ENCODE measurements at regions not wholly inside any gene's neighbourhood (a gene's known extent, or its start where the extent isn't known, plus 50 kb on each side); places are given as distances from the start of the nearest gene placed in this dataset.

- H4K20me1 ChIP-seq (replicated peaks in 1 of 2; ENCODE audit: control insufficient read depth in 1 of 2, insufficient read depth in 2 of 2, low read length in 2 of 2), result no peaks in the 10 kb centered on the region
- POLR2A ChIA-PET (ENCODE audit: partially characterized antibody), result no interaction called here
- TF ChIP-seq NANOG (IDR thresholded peaks at IDR 0.05; ENCODE audit: insufficient read depth, low read depth, low read length, poor library complexity, severe bottlenecking), result no peak
- no peak for TF ChIP-seq SP1 (IDR thresholded peaks at IDR 0.05; ENCODE audit: low read depth, low read length)
- no peak for TF ChIP-seq JUND (IDR thresholded peaks at IDR 0.05; ENCODE audit: low read length)
- no peak for TF ChIP-seq HDAC6 (IDR thresholded peaks at IDR 0.05; ENCODE audit: low read depth, low read length)
- TF ChIP-seq JUN (IDR thresholded peaks at IDR 0.05; ENCODE audit: low read depth, low read length), result no peak
- no peak for TF ChIP-seq SIRT6 (IDR thresholded peaks at IDR 0.05; ENCODE audit: low read length)
- no peak for TF ChIP-seq SRF (IDR thresholded peaks at IDR 0.05; ENCODE audit: low read depth, low read length)
- no peak for TF ChIP-seq SIX5 (IDR thresholded peaks at IDR 0.05; ENCODE audit: low read depth, low read length)
- TF ChIP-seq KDM5A (IDR thresholded peaks at IDR 0.05; ENCODE audit: low read length), result no peak
- TF ChIP-seq BACH1 (IDR thresholded peaks at IDR 0.05; ENCODE audit: low read length), result no peak
- TF ChIP-seq PHF8 (conservative IDR thresholded peaks at IDR 0.05; ENCODE audit: low read depth, low read length), result no peak
- TF ChIP-seq KDM1A (IDR thresholded peaks at IDR 0.05; ENCODE audit: borderline replicate concordance, low read length), result no peak
Measured at GRCh38 chr3:111415018-111415417, 127.0 kb upstream of the CD96 start.

More at GRCh38 chr3:111415018-111415417, 127.0 kb upstream of the CD96 start:
- no peaks in the 10 kb centered on the region for H3K9me3 ChIP-seq (ENCODE audit: insufficient read depth in 2 of 2, low read depth in 1 of 2, low read length in 1 of 2)
- H3K4me1 ChIP-seq (replicated peaks in 1 of 4; ENCODE audit: control insufficient read depth in 3 of 4, insufficient read depth in 4 of 4, low read length in 3 of 4), result no peaks in the 10 kb centered on the region
- H3K27me3 ChIP-seq (replicated peaks in 1 of 4; ENCODE audit: control insufficient read depth in 3 of 4, extremely low read depth in 1 of 4, insufficient read depth in 3 of 4, low read length in 3 of 4), result no peaks in the 10 kb centered on the region
- H2BK120ac ChIP-seq (replicated peaks; ENCODE audit: low read depth, low read length), result no peak overlapping the region
- H4K8ac ChIP-seq (ENCODE audit: extremely low read depth, insufficient read depth, low read length), result no peak overlapping the region
- H3K14ac ChIP-seq (ENCODE audit: insufficient read length), result no peak overlapping the region
- H2BK15ac ChIP-seq (ENCODE audit: low read length), result no peak overlapping the region
- CTCF ChIA-PET (ENCODE audit: partially characterized antibody), result no interaction called here
- H4K5ac ChIP-seq (ENCODE audit: insufficient read length, low read depth, low read length), result no peak overlapping the region
- no peak overlapping the region for H2BK20ac ChIP-seq (ENCODE audit: low read length)
- no peak overlapping the region for H3K4ac ChIP-seq (replicated peaks; ENCODE audit: insufficient read length, low read depth, low read length)
- DNase-seq (ENCODE audit: low read depth in 1 of 2, low spot score in 2 of 2) (no peak), FAIRE-seq (no peak)
- no peaks in the 10 kb centered on the region for H3K79me1 ChIP-seq (ENCODE audit: low read depth, low read length)
- H2AFZ ChIP-seq (ENCODE audit: low read length), result no peak overlapping the region
- H3K23me2 ChIP-seq (ENCODE audit: low read depth, low read length), result no peaks in the 10 kb centered on the region
- no peak overlapping the region for H3K9ac ChIP-seq (replicated peaks in 1 of 4; ENCODE audit: extremely low read depth in 1 of 4, low read depth in 3 of 4, low read length in 3 of 4)
- no peak overlapping the region for H2BK12ac ChIP-seq (ENCODE audit: low read depth, low read length)
- no peak overlapping the region for H3K27ac ChIP-seq (ENCODE audit: low read depth, low read length)
- H3K36me3 ChIP-seq (ENCODE audit: control insufficient read depth in 2 of 4, insufficient read depth in 4 of 4, low read length in 3 of 4), result no peaks in the 10 kb centered on the region
- H4K91ac ChIP-seq (replicated peaks; ENCODE audit: insufficient read length, low read length), result no peak overlapping the region
- no peaks in the 10 kb centered on the region for H3K79me2 ChIP-seq (ENCODE audit: control insufficient read depth in 1 of 2, insufficient read depth in 2 of 2, low read length in 2 of 2)
- no peak overlapping the region for H3K4me2 ChIP-seq (ENCODE audit: insufficient read depth in 1 of 2, low read depth in 2 of 2, low read length in 2 of 2)
- no peak overlapping the region for H3K18ac ChIP-seq (ENCODE audit: extremely low read depth, low read length)
- H2BK5ac ChIP-seq (ENCODE audit: low read depth, low read length), result no peak overlapping the region
- no peak overlapping the region for H3K4me3 ChIP-seq (ENCODE audit: extremely low read depth in 1 of 4, insufficient read depth in 2 of 4, low read depth in 3 of 4, low read length in 4 of 4)
- no peak overlapping the region for H2AK5ac ChIP-seq (ENCODE audit: low read depth, low read length)
- no peak overlapping the region for H3K56ac ChIP-seq (replicated peaks; ENCODE audit: insufficient read length, low read depth, low read length)
- H3K23ac ChIP-seq (ENCODE audit: insufficient read length), result no peak overlapping the region

All from H1 (cell line).